K562 (cell line): ENCODE measurements at regions not wholly inside any gene's neighbourhood (a gene's known extent, or its start where the extent isn't known, plus 50 kb on each side); places are given as distances from the start of the nearest gene placed in this dataset.

Source experiments
- CTCF ChIP-seq, 3 experiments: IDR thresholded peaks in 2 of 3; conservative IDR thresholded peaks in 1 of 3; 2 replicates each; pipeline ENCODE4 v1.5.1; 2011 to 2012; ENCODE audit warnings: low read length in 3 of 3, mild to moderate bottlenecking in 3 of 3, control low read depth in 2 of 3, improper control_type of control experiment in 1 of 3, inconsistent platforms in 1 of 3, low read depth in 1 of 3, mixed read lengths in 1 of 3, moderate library complexity in 1 of 3; ENCODE audit not compliant: insufficient read depth in 2 of 3
- E2F4 ChIP-seq: sonication (generic); formaldehyde crosslinking; IDR thresholded peaks from 2 replicates; pipeline ENCODE4 v1.8.0; 2022; ENCODE audit warnings: mild to moderate bottlenecking, low read depth, missing genetic modification reagents
- EGR1 ChIP-seq: fragments of 450-650 bp; conservative IDR thresholded peaks from 2 replicates; pipeline ENCODE4 v1.6.1; 2017; ENCODE audit warnings: mild to moderate bottlenecking
- EP300 ChIP-seq: IDR thresholded peaks from 2 replicates; pipeline ENCODE4 v1.6.1; 2012; ENCODE audit warnings: low read length, improper control_type of control experiment
- HCFC1 ChIP-seq: IDR thresholded peaks from 2 replicates; pipeline ENCODE4 v1.6.1; 2012; ENCODE audit warnings: low read depth, low read length, improper control_type of control experiment
- MYC ChIP-seq, 2 experiments: fragments of 250-450 bp in 1 of 2; sonication (Bioruptor Pico) in 1 of 2; IDR thresholded peaks; 2 replicates each; pipeline versions ENCODE4 v1.5.1 to v1.6.1; 2012 to 2021; ENCODE audit warnings: low read depth in 2 of 2, borderline replicate concordance in 1 of 2, improper control_type of control experiment in 1 of 2, low read length in 1 of 2, mild to moderate bottlenecking in 1 of 2, moderate library complexity in 1 of 2
- POLR2A ChIP-seq: fragments of 450-650 bp; conservative IDR thresholded peaks from 2 replicates; pipeline ENCODE4 v1.6.1; 2016
- POLR2AphosphoS2 ChIP-seq: IDR thresholded peaks from 2 replicates; pipeline ENCODE4 v1.6.1; 2012; ENCODE audit warnings: low read length, improper control_type of control experiment
- POU5F1 ChIP-seq: fragments of 150-350 bp; IDR thresholded peaks from 2 replicates; pipeline ENCODE4 v1.6.1; 2014; ENCODE audit warnings: borderline replicate concordance, low read length, low read depth, mild to moderate bottlenecking; ENCODE audit not compliant: partially characterized antibody
- SETDB1 ChIP-seq: IDR thresholded peaks from one replicate; pipeline ENCODE4 v1.6.1; 2012; ENCODE audit warnings: low read length, control low read depth, inconsistent platforms
- TEAD4 ChIP-seq, 2 experiments: sonication (generic) in 1 of 2; formaldehyde crosslinking in 1 of 2; IDR thresholded peaks; 2 replicates each; pipeline versions ENCODE4 v1.6.1 to v1.8.0; 2012 to 2022; ENCODE audit warnings: borderline replicate concordance in 1 of 2, inconsistent platforms in 1 of 2, low read length in 1 of 2, mild to moderate bottlenecking in 1 of 2, missing genetic modification reagents in 1 of 2
- ZBTB33 ChIP-seq: sonication (generic); formaldehyde crosslinking; IDR thresholded peaks from 2 replicates; pipeline ENCODE4 v1.8.1; 2023; ENCODE audit warnings: mild to moderate bottlenecking, missing genetic modification reagents
- ZNF224 ChIP-seq: sonication (generic); formaldehyde crosslinking; IDR thresholded peaks from 2 replicates; pipeline ENCODE4 v1.8.0; 2022; ENCODE audit warnings: mild to moderate bottlenecking, missing genetic modification reagents
- ZNF263 ChIP-seq: sonication (generic); formaldehyde crosslinking; IDR thresholded peaks from 2 replicates; pipeline ENCODE4 v1.8.0; 2022; ENCODE audit warnings: mild to moderate bottlenecking, missing genetic modification reagents, borderline replicate concordance

- no peak for TF ChIP-seq ZNF263 (CRISPR knock-in tag)
- no peak for TF ChIP-seq ZNF224 (CRISPR knock-in tag)
- TF ChIP-seq ZBTB33 (CRISPR knock-in tag), result no peak
- TF ChIP-seq CTCF (IDR thresholded peaks at IDR 0.05 in 2 of 3, conservative IDR thresholded peaks at IDR 0.05 in 1 of 3; ENCODE audit: insufficient read depth in 2 of 3, low read depth in 1 of 3, low read length in 3 of 3), result no peak
- TF ChIP-seq HCFC1, result no peak
- TF ChIP-seq SETDB1, result no peak
- TF ChIP-seq TEAD4 (IDR thresholded peaks at IDR 0.05; ENCODE audit: low read length), result no peak
- no peak for TF ChIP-seq TEAD4 (CRISPR knock-in tag; IDR thresholded peaks at IDR 0.05; ENCODE audit: borderline replicate concordance)
- no peak for TF ChIP-seq POLR2AphosphoS2
- no peak for TF ChIP-seq EP300
- no peak for TF ChIP-seq E2F4
- no peak for TF ChIP-seq MYC (IDR thresholded peaks at IDR 0.05; ENCODE audit: low read depth, low read length)
- TF ChIP-seq MYC (CRISPR knock-in tag; IDR thresholded peaks at IDR 0.05; ENCODE audit: borderline replicate concordance, low read depth), result no peak
- TF ChIP-seq EGR1, result no peak
- TF ChIP-seq POLR2A, result no peak
- no peak for TF ChIP-seq POU5F1
Observed at GRCh38 chr5:71806711-71807110, 87.6 kb downstream of the CARTPT start.
